Prostate gland (tissue), 2 donors: ENCODE measurements at regions not wholly inside any gene's neighbourhood (a gene's known extent, or its start where the extent isn't known, plus 50 kb on each side); places are given as distances from the start of the nearest gene placed in this dataset.

ENCODE experiments used
- DNase-seq: peaks from one replicate; pipeline ENCODE4 v3.0.0-alpha.2; 2019; ENCODE audit warnings: low spot score
- H3K27ac ChIP-seq, 2 donors: fragments of 200-600 bp; sonication (generic); 2 replicates each; pipeline ENCODE4 v1.5.1; 2017 to 2019
- H3K27me3 ChIP-seq: fragments of 200-600 bp; sonication (generic); replicated peaks from 2 replicates; pipeline ENCODE4 v1.5.1; 2019; ENCODE audit not compliant: insufficient read depth
- H3K36me3 ChIP-seq, 2 donors: fragments of 200-600 bp; sonication (generic); 1 replicate in 1 of 2; 2 replicates in 1 of 2; pipeline versions ENCODE4 v1.5.1 to v1.8.1; 2017 to 2019
- H3K4me1 ChIP-seq: fragments of 200-600 bp; sonication (generic); replicated peaks from 2 replicates; pipeline ENCODE4 v1.5.1; 2019
- H3K4me3 ChIP-seq, 2 donors: fragments of 200-600 bp; sonication (generic); 2 replicates each; pipeline ENCODE4 v1.5.1; 2017 to 2019
- H3K9me3 ChIP-seq: fragments of 200-600 bp; sonication (generic); 2 replicates; pipeline ENCODE4 v1.5.1; 2017
- CTCF ChIP-seq, 4 experiments: fragments of 200-600 bp in 2 of 4; fragments of 450-650 bp in 2 of 4; sonication (generic) in 2 of 4; IDR thresholded peaks; 1 replicate in 3 of 4; 2 replicates in 1 of 4; pipeline ENCODE4 v1.5.1; 2016 to 2019; ENCODE audit warnings: antibody characterized with exemption in 4 of 4, mild to moderate bottlenecking in 2 of 4, moderate library complexity in 2 of 4
- POLR2A ChIP-seq: fragments of 450-650 bp; IDR thresholded peaks from one replicate; pipeline ENCODE4 v1.6.1; 2016; ENCODE audit warnings: antibody characterized with exemption, mild to moderate bottlenecking
- POLR2AphosphoS5 ChIP-seq: sonication (generic); formaldehyde crosslinking; IDR thresholded peaks from one replicate; pipeline ENCODE4 v1.6.1; 2017; ENCODE audit warnings: antibody characterized with exemption
- WGBS: methylation state at CpG from one replicate; pipeline ENCODE4 v1.1.5; 2018; 5-methylcytosine and 5-hydroxymethylcytosine counted together
- intact Hi-C: fragments of 100-400 bp; cut with DNase I; formaldehyde crosslinking; loops from one replicate; pipeline ENCODE4 v1.14.2; 2022

GRCh38 chr18:73446502-73446901 lies 578.7 kb upstream of the NETO1 start:
- intact Hi-C loops: no loop called here
- H3K4me3 ChIP-seq: no peak overlapping the region
- TF ChIP-seq CTCF (IDR thresholded peaks at IDR 0.05) (no peak), POLR2A (no peak), POLR2AphosphoS5 (no peak)
- WGBS: 81% methylated on average over 4 of the region's 4 CpGs
- H3K36me3 ChIP-seq: no peaks in the 10 kb centered on the region
- no peaks in the 10 kb centered on the region for H3K27me3 ChIP-seq
- H3K4me1 ChIP-seq: no peaks in the 10 kb centered on the region
- no peak overlapping the region for H3K27ac ChIP-seq
- no peak for DNase-seq
- H3K9me3 ChIP-seq: no peaks in the 10 kb centered on the region

GRCh38 chr18:73431620-73432019 lies 563.8 kb upstream of the NETO1 start:
- Histone ChIP-seq H3K9me3 (no peaks in the 10 kb centered on the region), H3K27me3 (no peaks in the 10 kb centered on the region), H3K4me3 (no peak overlapping the region), H3K27ac (no peak overlapping the region), H3K36me3 (no peaks in the 10 kb centered on the region), H3K4me1 (no peaks in the 10 kb centered on the region)
- TF ChIP-seq POLR2A (no peak), CTCF (IDR thresholded peaks at IDR 0.05) (no peak), POLR2AphosphoS5 (no peak)
- no peak for DNase-seq
- WGBS: 63% methylated on average over 1 of the region's 1 CpG
- intact Hi-C loops: no loop called here

GRCh38 chr18:73421010-73421409 lies 553.2 kb upstream of the NETO1 start:
- H3K4me1 ChIP-seq: no peaks in the 10 kb centered on the region
- no peaks in the 10 kb centered on the region for H3K27me3 ChIP-seq
- DNase-seq: no peak
- H3K27ac ChIP-seq: no peak overlapping the region
- no peaks in the 10 kb centered on the region for H3K9me3 ChIP-seq
- intact Hi-C loops: no loop called here
- TF ChIP-seq POLR2A (no peak), CTCF (IDR thresholded peaks at IDR 0.05) (no peak), POLR2AphosphoS5 (no peak)
- H3K4me3 ChIP-seq: no peak overlapping the region
- no peaks in the 10 kb centered on the region for H3K36me3 ChIP-seq

DNA sequence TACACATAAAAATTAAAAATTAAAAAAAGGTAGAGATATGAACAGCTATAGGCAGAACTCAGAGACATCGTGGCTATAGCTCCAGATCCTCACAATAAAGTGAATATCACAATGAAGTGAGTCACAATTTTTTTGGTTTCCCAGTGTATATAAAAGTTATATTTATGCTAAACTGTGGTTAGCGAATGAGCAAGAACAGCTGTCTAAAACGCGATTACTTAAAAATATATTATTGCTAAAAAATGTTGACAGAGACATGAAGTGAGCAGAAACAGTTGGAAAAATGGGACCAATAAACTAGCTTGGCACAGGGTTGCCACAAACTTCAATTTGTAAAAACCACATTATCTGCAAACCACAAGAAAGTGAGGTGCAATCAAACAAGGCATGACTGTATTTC lies 551.7 kb upstream of the NETO1 start:
- Histone ChIP-seq H3K4me1 (no peaks in the 10 kb centered on the region), H3K4me3 (no peak overlapping the region), H3K36me3 (no peaks in the 10 kb centered on the region), H3K27ac (no peak overlapping the region), H3K27me3 (no peaks in the 10 kb centered on the region), H3K9me3 (no peaks in the 10 kb centered on the region)
- intact Hi-C loops: no loop called here
- TF ChIP-seq POLR2A (no peak), CTCF (IDR thresholded peaks at IDR 0.05) (no peak), POLR2AphosphoS5 (no peak)
- WGBS: 87% methylated on average over 4 of the region's 4 CpGs
- DNase-seq: no peak

DNA sequence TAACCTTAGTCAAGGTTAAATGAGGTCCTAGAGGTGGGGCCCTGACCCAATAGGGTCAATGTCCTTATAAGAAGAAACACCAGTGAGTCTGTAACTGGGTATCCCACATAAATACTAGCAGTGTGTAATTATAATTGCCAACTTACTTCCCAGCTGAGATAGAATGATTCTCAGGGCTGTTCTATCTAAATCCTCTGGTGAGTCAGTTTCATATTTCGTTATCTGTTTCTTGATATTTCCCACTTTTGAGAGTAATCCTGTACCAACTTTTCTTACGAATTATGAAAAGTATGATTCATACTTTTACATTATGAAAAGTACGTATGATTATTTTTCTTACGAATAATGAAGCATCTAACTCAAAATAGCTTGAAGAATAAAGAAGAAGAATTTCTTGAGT lies 546.8 kb upstream of the NETO1 start:
- WGBS: 95% methylated on average over 4 of the region's 4 CpGs
- H3K36me3 ChIP-seq: no peaks in the 10 kb centered on the region
- intact Hi-C loops: no loop called here
- H3K4me1 ChIP-seq: no peaks in the 10 kb centered on the region
- H3K4me3 ChIP-seq: no peak overlapping the region
- no peaks in the 10 kb centered on the region for H3K9me3 ChIP-seq
- no peaks in the 10 kb centered on the region for H3K27me3 ChIP-seq
- DNase-seq: no peak
- no peak overlapping the region for H3K27ac ChIP-seq
- no peak for TF ChIP-seq POLR2A
